Keratinocyte (primary cell): ENCODE measurements at regions not wholly inside any gene's neighbourhood (a gene's known extent, or its start where the extent isn't known, plus 50 kb on each side); places are given as distances from the start of the nearest gene placed in this dataset.
A peak's percentile ranks its signal among the peaks of the same experiment; 100 is the strongest.

Source experiments
- DNase-seq: peaks from one replicate; pipeline ENCODE4 v3.0.0-alpha.2; 2011; ENCODE audit warnings: low read depth, missing footprints, low spot score
- FAIRE-seq: peaks from 2 replicates; lab custom pipeline; 2011; peaks lifted over from hg19 to GRCh38; lab: Jason Lieb, UNC
- H2AFZ ChIP-seq: 2 replicates; pipeline ENCODE4 v1.6.0; 2012; ENCODE audit warnings: low read length, control low read depth, inconsistent platforms; ENCODE audit not compliant: control insufficient read depth
- H3K27ac ChIP-seq: 2 replicates; pipeline ENCODE4 v1.5.1; 2011; ENCODE audit warnings: low read length; ENCODE audit not compliant: control insufficient read depth, insufficient read depth
- H3K27me3 ChIP-seq: 3 replicates; pipeline ENCODE4 v1.6.0; 2011; ENCODE audit warnings: low read length; ENCODE audit not compliant: control insufficient read depth, insufficient read depth; ENCODE audit errors: extremely low read depth
- H3K36me3 ChIP-seq, 2 experiments: 2 replicates in 1 of 2; 3 replicates in 1 of 2; pipeline ENCODE4 v1.5.1; 2011; ENCODE audit warnings: low read length in 2 of 2, mild to moderate bottlenecking in 1 of 2; ENCODE audit not compliant: control insufficient read depth in 2 of 2, insufficient read depth in 2 of 2; ENCODE audit errors: extremely low read depth in 1 of 2
- H3K4me1 ChIP-seq: 3 replicates; pipeline ENCODE4 v1.5.1; 2011; ENCODE audit warnings: low read length; ENCODE audit not compliant: control insufficient read depth, insufficient read depth; ENCODE audit errors: extremely low read depth
- H3K4me2 ChIP-seq: 3 replicates; pipeline ENCODE4 v1.6.0; 2011; ENCODE audit warnings: low read depth, low read length; ENCODE audit not compliant: control insufficient read depth, insufficient read depth; ENCODE audit errors: extremely low read depth
- H3K4me3 ChIP-seq, 3 experiments: fragments of 200-600 bp in 1 of 3; sonication (generic) in 1 of 3; 2 replicates in 2 of 3; 3 replicates in 1 of 3; pipeline ENCODE4 v1.5.1; 2011 to 2016; ENCODE audit warnings: low read length in 3 of 3, mild to moderate bottlenecking in 3 of 3, control low read depth in 2 of 3, inconsistent platforms in 1 of 3, low read depth in 1 of 3, mixed read lengths in 1 of 3, mixed run types in 1 of 3, moderate library complexity in 1 of 3; ENCODE audit not compliant: control insufficient read depth in 2 of 3, insufficient read depth in 2 of 3; ENCODE audit errors: extremely low read depth in 1 of 3
- H3K79me2 ChIP-seq: 2 replicates; pipeline ENCODE4 v1.6.0; 2012; ENCODE audit warnings: low read length; ENCODE audit not compliant: control insufficient read depth, insufficient read depth
- H3K9ac ChIP-seq: 3 replicates; pipeline ENCODE4 v1.6.0; 2011; ENCODE audit warnings: low read length; ENCODE audit not compliant: control insufficient read depth, insufficient read depth; ENCODE audit errors: extremely low read depth
- H3K9me1 ChIP-seq: 3 replicates; pipeline ENCODE4 v1.6.0; 2011; ENCODE audit warnings: low read length; ENCODE audit not compliant: control insufficient read depth, insufficient read depth; ENCODE audit errors: extremely low read depth
- H3K9me3 ChIP-seq: 2 replicates; pipeline ENCODE4 v1.5.1; 2012; ENCODE audit warnings: low read depth, low read length; ENCODE audit not compliant: control insufficient read depth
- H4K20me1 ChIP-seq: 3 replicates; pipeline ENCODE4 v1.6.0; 2011; ENCODE audit warnings: low read length; ENCODE audit not compliant: control insufficient read depth, insufficient read depth; ENCODE audit errors: extremely low read depth
- CTCF ChIP-seq, 3 experiments: IDR thresholded peaks in 1 of 3; conservative IDR thresholded peaks in 1 of 3; optimal IDR thresholded peaks in 1 of 3; 2 replicates in 2 of 3; 3 replicates in 1 of 3; pipeline versions ENCODE3 to v1.5.1; 2011; ENCODE audit warnings: low read length in 3 of 3, mild to moderate bottlenecking in 3 of 3, moderate library complexity in 2 of 3, control low read depth in 1 of 3, inconsistent platforms in 1 of 3; ENCODE audit not compliant: insufficient read depth in 2 of 3; ENCODE audit errors: extremely low read depth in 1 of 3
- EZH2 ChIP-seq: IDR thresholded peaks from one replicate; pipeline ENCODE4 v1.6.1; 2012; ENCODE audit warnings: inconsistent platforms, mild to moderate bottlenecking, low read length, moderate library complexity
- dilution Hi-C: fragments of 300-500 bp; cut with MboI; formaldehyde crosslinking; loops from one replicate; pipeline ENCODE4 v1.7.0; 2020; ENCODE audit warnings: low sequenced_read_pairs; ENCODE audit not compliant: extremely low pct_ligation_motif_present

- Histone ChIP-seq H3K79me2 (no peaks in the 10 kb centered on the region), H3K27ac (no peak overlapping the region), H3K9me3 (no peaks in the 10 kb centered on the region), H4K20me1 (no peaks in the 10 kb centered on the region), H3K4me2 (no peak overlapping the region), H3K4me3 (no peak overlapping the region), H2AFZ (no peak overlapping the region), H3K9me1 (no peaks in the 10 kb centered on the region), H3K36me3 (no peaks in the 10 kb centered on the region), H3K27me3 (no peaks in the 10 kb centered on the region), H3K4me1 (peaks cover 4% of the 10 kb centered on the region), H3K9ac (no peak overlapping the region)
- DNase-seq (no peak), FAIRE-seq (no peak)
- TF ChIP-seq EZH2 (no peak), CTCF (optimal IDR thresholded peaks at IDR 0.05 in 1 of 3, IDR thresholded peaks at IDR 0.05 in 1 of 3, conservative IDR thresholded peaks at IDR 0.05 in 1 of 3; ENCODE audit: extremely low read depth in 1 of 3, insufficient read depth in 2 of 3, low read length in 3 of 3) (no peak)
- dilution Hi-C loops: no loop called here
Measured at GRCh38 chr4:71125137-71125536, 131.7 kb downstream of the DCK start.

GRCh38 chr4:71126719-71127118, 133.3 kb downstream of the DCK start:
- no peak overlapping the region for H3K4me2 ChIP-seq
- no peaks in the 10 kb centered on the region for H3K36me3 ChIP-seq
- DNase-seq: peak; percentile 15
- H3K27me3 ChIP-seq: no peaks in the 10 kb centered on the region
- no peaks in the 10 kb centered on the region for H4K20me1 ChIP-seq
- H3K9me1 ChIP-seq: no peaks in the 10 kb centered on the region
- no peak overlapping the region for H3K9ac ChIP-seq
- H3K4me3 ChIP-seq: no peak overlapping the region
- H3K27ac ChIP-seq: no peak overlapping the region
- no peak for TF ChIP-seq EZH2
- peaks cover 4% of the 10 kb centered on the region for H3K4me1 ChIP-seq
- no peak for FAIRE-seq
- H3K79me2 ChIP-seq: no peaks in the 10 kb centered on the region
- dilution Hi-C loops: no loop called here
- H2AFZ ChIP-seq: no peak overlapping the region
- H3K9me3 ChIP-seq: no peaks in the 10 kb centered on the region
